DMS153 (cell line): ENCODE measurements at regions not wholly inside any gene's neighbourhood (a gene's known extent, or its start where the extent isn't known, plus 50 kb on each side); places are given as distances from the start of the nearest gene placed in this dataset.
"Not testable (repeated sequence)": the region's sequence is repeated elsewhere in the genome, so short reads cannot be mapped to it uniquely, and the experiment has no call there.

ENCODE experiments used
- DNase-seq: peaks from one replicate; lab custom pipeline; 2025; lab: John Stamatoyannopoulos, UW

GRCh38 chr14:89521988-89522387, 105.0 kb upstream of the FOXN3 start:
- no peak for DNase-seq

- DNase-seq: no peak
Observed at GRCh38 chr14:89519040-89519439, 102.0 kb upstream of the FOXN3 start.

GRCh38 chr14:89516173-89516572, 99.1 kb upstream of the FOXN3 start:
- no peak for DNase-seq

GRCh38 chr14:89514601-89515000, 97.6 kb upstream of the FOXN3 start:
- DNase-seq: no peak

GRCh38 chr14:89509891-89510290, 92.9 kb upstream of the FOXN3 start:
- DNase-seq: no peak

GRCh38 chr14:89508863-89509262, 91.8 kb upstream of the FOXN3 start:
- no peak for DNase-seq

GRCh38 chr14:89507926-89508460, 91.0 kb upstream of the FOXN3 start:
- no peak for DNase-seq

- no peak for DNase-seq
Observed at GRCh38 chr14:89507521-89507920, 90.5 kb upstream of the FOXN3 start.

- DNase-seq: not testable (repeated sequence)
Observed at GRCh38 chr14:89506891-89507452, 89.9 kb upstream of the FOXN3 start.

GRCh38 chr14:89504602-89505313, 87.7 kb upstream of the FOXN3 start:
- DNase-seq: no peak

GRCh38 chr14:89504091-89504490, 87.1 kb upstream of the FOXN3 start:
- no peak for DNase-seq

- no peak for DNase-seq
Observed at GRCh38 chr14:89503431-89503996, 86.5 kb upstream of the FOXN3 start.

- no peak for DNase-seq
Observed at GRCh38 chr14:89502966-89503365, 85.9 kb upstream of the FOXN3 start.

GRCh38 chr14:89501381-89501780, 84.3 kb upstream of the FOXN3 start:
- DNase-seq: no peak

- DNase-seq: no peak
Observed at GRCh38 chr14:89500303-89500702, 83.3 kb upstream of the FOXN3 start.

- no peak for DNase-seq
Observed at GRCh38 chr14:89498878-89499277, 81.8 kb upstream of the FOXN3 start.

GRCh38 chr14:89495718-89496117, 78.7 kb upstream of the FOXN3 start:
- no peak for DNase-seq

GRCh38 chr14:89493877-89494634, 77.0 kb upstream of the FOXN3 start:
- no peak for DNase-seq

GRCh38 chr14:89493406-89493805, 76.4 kb upstream of the FOXN3 start:
- DNase-seq: no peak

GRCh38 chr14:89491711-89492381, 74.8 kb upstream of the FOXN3 start:
- no peak for DNase-seq

GRCh38 chr14:89490466-89490865, 73.4 kb upstream of the FOXN3 start:
- DNase-seq: no peak
